Parathyroid adenoma (tissue), 2 donors: ENCODE measurements at regions not wholly inside any gene's neighbourhood (a gene's known extent, or its start where the extent isn't known, plus 50 kb on each side); places are given as distances from the start of the nearest gene placed in this dataset.

Experiments used
- H2AFZ ChIP-seq: fragments of 300-600 bp; sonication (generic); one replicate; pipeline ENCODE4 v1.7.0; 2017; ENCODE audit warnings: antibody characterized with exemption, mild to moderate bottlenecking
- H3K27ac ChIP-seq: fragments of 300-600 bp; sonication (generic); one replicate; pipeline ENCODE4 v1.7.0; 2017
- H3K27me3 ChIP-seq: fragments of 300-600 bp; sonication (generic); one replicate; pipeline ENCODE4 v1.7.0; 2017; ENCODE audit warnings: low read length; ENCODE audit not compliant: control insufficient read depth, insufficient read depth
- H3K36me3 ChIP-seq: fragments of 300-600 bp; sonication (generic); one replicate; pipeline ENCODE4 v1.7.0; 2017; ENCODE audit warnings: low read length; ENCODE audit not compliant: control insufficient read depth, insufficient read depth
- H3K4me1 ChIP-seq: fragments of 300-600 bp; sonication (generic); one replicate; pipeline ENCODE4 v1.7.0; 2017; ENCODE audit warnings: control low read depth
- H3K4me2 ChIP-seq: fragments of 300-600 bp; sonication (generic); one replicate; pipeline ENCODE4 v1.7.0; 2017; ENCODE audit warnings: low read length
- H3K4me3 ChIP-seq: fragments of 300-600 bp; sonication (generic); one replicate; pipeline ENCODE4 v1.7.0; 2017; ENCODE audit warnings: low read depth, low read length
- H3K79me2 ChIP-seq: fragments of 300-600 bp; sonication (generic); one replicate; pipeline ENCODE4 v1.7.0; 2017; ENCODE audit warnings: control low read depth
- H3K9ac ChIP-seq: fragments of 300-600 bp; sonication (generic); one replicate; pipeline ENCODE4 v1.7.0; 2017; ENCODE audit warnings: mild to moderate bottlenecking
- H3K9me3 ChIP-seq: fragments of 300-600 bp; sonication (generic); one replicate; pipeline ENCODE4 v1.7.0; 2017; ENCODE audit warnings: low read length; ENCODE audit not compliant: control insufficient read depth
- CTCF ChIP-seq: fragments of 300-600 bp; sonication (generic); IDR thresholded peaks from one replicate; pipeline ENCODE4 v1.7.0; 2017; ENCODE audit warnings: antibody characterized with exemption, mild to moderate bottlenecking
- donor health status: primary hyperparathyroidism.

GRCh38 chr16:8155275-8155674 is 435.0 kb downstream of the TMEM114 start:
- no peak overlapping the region for H3K4me2 ChIP-seq
- no peaks in the 10 kb centered on the region for H3K79me2 ChIP-seq
- no peak overlapping the region for H3K27ac ChIP-seq
- H3K4me1 ChIP-seq, result no peaks in the 10 kb centered on the region
- H3K9me3 ChIP-seq, result no peaks in the 10 kb centered on the region
- no peak overlapping the region for H2AFZ ChIP-seq
- no peak overlapping the region for H3K4me3 ChIP-seq
- TF ChIP-seq CTCF, result no peak
- H3K27me3 ChIP-seq, result no peaks in the 10 kb centered on the region
- H3K36me3 ChIP-seq, result no peaks in the 10 kb centered on the region
- no peak overlapping the region for H3K9ac ChIP-seq

- TF ChIP-seq CTCF, result no peak
- H3K79me2 ChIP-seq, result no peaks in the 10 kb centered on the region
- no peaks in the 10 kb centered on the region for H3K9me3 ChIP-seq
- H3K4me2 ChIP-seq, result no peak overlapping the region
- H3K27me3 ChIP-seq, result no peaks in the 10 kb centered on the region
- H3K9ac ChIP-seq, result no peak overlapping the region
- no peaks in the 10 kb centered on the region for H3K4me1 ChIP-seq
- no peaks in the 10 kb centered on the region for H3K36me3 ChIP-seq
- no peak overlapping the region for H3K4me3 ChIP-seq
- H2AFZ ChIP-seq, result no peak overlapping the region
- H3K27ac ChIP-seq, result no peak overlapping the region
These were observed 443.9 kb downstream of the TMEM114 start for GRCh38 chr16:8146256-8147012.

- Histone ChIP-seq H3K9me3 (no peaks in the 10 kb centered on the region), H3K27me3 (no peaks in the 10 kb centered on the region), H3K27ac (no peak overlapping the region), H3K4me2 (no peak overlapping the region), H3K79me2 (no peaks in the 10 kb centered on the region), H2AFZ (no peak overlapping the region), H3K9ac (no peak overlapping the region), H3K36me3 (no peaks in the 10 kb centered on the region), H3K4me1 (no peaks in the 10 kb centered on the region), H3K4me3 (no peak overlapping the region)
- TF ChIP-seq CTCF, result no peak
These were observed 451.6 kb downstream of the TMEM114 start for GRCh38 chr16:8138666-8139065.

- TF ChIP-seq CTCF, result no peak
- H3K4me2 ChIP-seq, result no peak overlapping the region
- no peak overlapping the region for H3K27ac ChIP-seq
These were observed 452.7 kb downstream of the TMEM114 start for GRCh38 chr16:8137606-8138005.

GRCh38 chr16:8130197-8130596 is 460.1 kb downstream of the TMEM114 start:
- Histone ChIP-seq H3K27me3 (no peaks in the 10 kb centered on the region), H3K9ac (no peak overlapping the region), H3K4me1 (no peaks in the 10 kb centered on the region), H3K4me3 (no peak overlapping the region), H3K9me3 (no peaks in the 10 kb centered on the region), H3K27ac (no peak overlapping the region), H3K4me2 (no peak overlapping the region), H2AFZ (no peak overlapping the region), H3K79me2 (no peaks in the 10 kb centered on the region), H3K36me3 (no peaks in the 10 kb centered on the region)
- TF ChIP-seq CTCF, result no peak

More at GRCh38 chr16:8137606-8138005, 452.7 kb downstream of the TMEM114 start:
- Histone ChIP-seq H3K9me3 (no peaks in the 10 kb centered on the region), H3K79me2 (no peaks in the 10 kb centered on the region), H3K9ac (no peak overlapping the region), H3K4me3 (no peak overlapping the region), H3K27me3 (no peaks in the 10 kb centered on the region), H3K4me1 (no peaks in the 10 kb centered on the region), H3K36me3 (no peaks in the 10 kb centered on the region), H2AFZ (no peak overlapping the region)
